Skin epidermis (tissue), 12 donors: ENCODE measurements at regions not wholly inside any gene's neighbourhood (a gene's known extent, or its start where the extent isn't known, plus 50 kb on each side); places are given as distances from the start of the nearest gene placed in this dataset.
A peak's percentile ranks its signal among the peaks of the same experiment; 100 is the strongest.
"Not testable (repeated sequence)": the region's sequence is repeated elsewhere in the genome, so short reads cannot be mapped to it uniquely, and the experiment has no call there.

Experiments
- H3K27ac ChIP-seq, 21 experiments: fragments of 200-600 bp; sonication (generic) in 11 of 21; one replicate each; pipeline ENCODE4 v1.5.0; 2020; ENCODE audit warnings: mild to moderate bottlenecking in 3 of 21, inconsistent platforms in 2 of 21, moderate library complexity in 2 of 21
- H3K4me3 ChIP-seq, 7 experiments: fragments of 200-600 bp; sonication (generic) in 2 of 7; one replicate each; pipeline ENCODE4 v1.5.0; 2020; ENCODE audit warnings: inconsistent platforms in 2 of 7, mild to moderate bottlenecking in 2 of 7, moderate library complexity in 1 of 7

GRCh38 chr4:160117686-160118085 lies 1014.8 kb downstream of the RAPGEF2 start:
- no peak overlapping the region for H3K27ac ChIP-seq
- H3K4me3 ChIP-seq: no peak overlapping the region

GRCh38 chr4:160125576-160126287 lies 1022.9 kb downstream of the RAPGEF2 start:
- H3K27ac ChIP-seq, H3K4me3 ChIP-seq: not testable (repeated sequence)

GRCh38 chr4:160127211-160127610 lies 1024.3 kb downstream of the RAPGEF2 start:
- no peak overlapping the region for H3K27ac ChIP-seq
- no peak overlapping the region for H3K4me3 ChIP-seq

- peak overlapping the region in 1 of 21 experiments; percentile 5 for H3K27ac ChIP-seq
- no peak overlapping the region for H3K4me3 ChIP-seq
These were observed 1026.6 kb downstream of the RAPGEF2 start for GRCh38 chr4:160129439-160129838.

GRCh38 chr4:160136021-160136420 lies 1033.1 kb downstream of the RAPGEF2 start:
- H3K4me3 ChIP-seq: no peak overlapping the region
- no peak overlapping the region for H3K27ac ChIP-seq

- no peak overlapping the region for H3K27ac ChIP-seq
- H3K4me3 ChIP-seq: no peak overlapping the region
These were observed 1038.3 kb downstream of the RAPGEF2 start for GRCh38 chr4:160141206-160141605.

- Histone ChIP-seq H3K27ac (no peak overlapping the region), H3K4me3 (no peak overlapping the region)
These were observed 1039.7 kb downstream of the RAPGEF2 start for GRCh38 chr4:160142579-160142978.

- H3K4me3 ChIP-seq: no peak overlapping the region
These were observed 1040.7 kb downstream of the RAPGEF2 start for GRCh38 chr4:160143574-160143973.

GRCh38 chr4:160159457-160159856 lies 1056.6 kb downstream of the RAPGEF2 start:
- Histone ChIP-seq H3K4me3 (no peak overlapping the region), H3K27ac (no peak overlapping the region)

More at GRCh38 chr4:160143574-160143973, 1040.7 kb downstream of the RAPGEF2 start:
- no peak overlapping the region for H3K27ac ChIP-seq

- no peak overlapping the region for H3K27ac ChIP-seq
- H3K4me3 ChIP-seq: no peak overlapping the region
These were observed 1058.1 kb downstream of the RAPGEF2 start for GRCh38 chr4:160161026-160161425.

- H3K27ac ChIP-seq: no peak overlapping the region
These were observed 1072.3 kb downstream of the RAPGEF2 start for GRCh38 chr4:160175064-160175643.

GRCh38 chr4:160180211-160180610 lies 1077.3 kb downstream of the RAPGEF2 start:
- Histone ChIP-seq H3K4me3 (no peak overlapping the region), H3K27ac (no peak overlapping the region)

More at GRCh38 chr4:160175064-160175643, 1072.3 kb downstream of the RAPGEF2 start:
- no peak overlapping the region for H3K4me3 ChIP-seq

- no peak overlapping the region for H3K27ac ChIP-seq
- no peak overlapping the region for H3K4me3 ChIP-seq
These were observed 1079.8 kb downstream of the RAPGEF2 start for GRCh38 chr4:160182727-160183126.

- H3K27ac ChIP-seq: no peak overlapping the region
- H3K4me3 ChIP-seq: no peak overlapping the region
These were observed 1082.0 kb downstream of the RAPGEF2 start for GRCh38 chr4:160184884-160185283.

- no peak overlapping the region for H3K4me3 ChIP-seq
- no peak overlapping the region for H3K27ac ChIP-seq
These were observed 1090.9 kb downstream of the RAPGEF2 start for GRCh38 chr4:160193787-160194186.

- no peak overlapping the region for H3K4me3 ChIP-seq
- no peak overlapping the region for H3K27ac ChIP-seq
These were observed 1091.8 kb downstream of the RAPGEF2 start for GRCh38 chr4:160194716-160195115.

- Histone ChIP-seq H3K4me3 (no peak overlapping the region), H3K27ac (no peak overlapping the region)
These were observed 1099.9 kb downstream of the RAPGEF2 start for GRCh38 chr4:160202802-160203201.

GRCh38 chr4:160212078-160212477 lies 1109.2 kb downstream of the RAPGEF2 start:
- Histone ChIP-seq H3K4me3 (no peak overlapping the region), H3K27ac (no peak overlapping the region)

- H3K4me3 ChIP-seq: no peak overlapping the region
These were observed 1110.5 kb downstream of the RAPGEF2 start for GRCh38 chr4:160213366-160213765.

GRCh38 chr4:160217352-160217751 lies 1114.5 kb downstream of the RAPGEF2 start:
- Histone ChIP-seq H3K27ac (no peak overlapping the region), H3K4me3 (no peak overlapping the region)

More at GRCh38 chr4:160213366-160213765, 1110.5 kb downstream of the RAPGEF2 start:
- no peak overlapping the region for H3K27ac ChIP-seq

- no peak overlapping the region for H3K27ac ChIP-seq
- H3K4me3 ChIP-seq: no peak overlapping the region
These were observed 1121.2 kb downstream of the RAPGEF2 start for GRCh38 chr4:160224049-160224448.
